CD4-positive, CD25-positive, alpha-beta regulatory T cell (primary cell): ENCODE measurements at regions not wholly inside any gene's neighbourhood (a gene's known extent, or its start where the extent isn't known, plus 50 kb on each side); places are given as distances from the start of the nearest gene placed in this dataset.

Experiments used
- ATAC-seq, 2 donors: fragments of 150-1000 bp; cut with Tn5 transposase; one replicate each; pipeline ENCODE4 v1.10.0; 2021; ENCODE audit warnings: low read depth in 2 of 2, moderate number of reproducible peaks in 2 of 2, moderate library complexity in 1 of 2
- DNase-seq, 3 donors: peaks; one replicate each; pipeline versions ENCODE4 v3.0.0 to v3.0.0-alpha.2; 2012 to 2022; ENCODE audit warnings: mixed read lengths in 1 of 3
- H3K27ac ChIP-seq: one replicate; pipeline ENCODE4 v1.7.0; 2013; ENCODE audit warnings: mild to moderate bottlenecking, low read length; ENCODE audit not compliant: insufficient read depth, poor library complexity, severe bottlenecking
- H3K27me3 ChIP-seq: one replicate; pipeline ENCODE4 v1.7.0; 2013; ENCODE audit warnings: low read length; ENCODE audit not compliant: control insufficient read depth, insufficient read depth
- H3K36me3 ChIP-seq: one replicate; pipeline ENCODE4 v1.7.0; 2013; ENCODE audit warnings: mild to moderate bottlenecking, low read length, moderate library complexity; ENCODE audit not compliant: control insufficient read depth, insufficient read depth
- H3K4me1 ChIP-seq: 2 replicates; pipeline ENCODE4 v1.7.0; 2013; ENCODE audit warnings: mild to moderate bottlenecking, low read length; ENCODE audit not compliant: insufficient read depth, control insufficient read depth, poor library complexity, severe bottlenecking
- H3K4me3 ChIP-seq: one replicate; pipeline ENCODE4 v1.7.0; 2013; ENCODE audit warnings: low read depth, mild to moderate bottlenecking, low read length, moderate library complexity
- H3K9me3 ChIP-seq, 2 experiments: 1 replicate in 1 of 2; 2 replicates in 1 of 2; pipeline ENCODE4 v1.7.0; 2013; ENCODE audit warnings: low read length in 2 of 2, mild to moderate bottlenecking in 1 of 2, moderate library complexity in 1 of 2; ENCODE audit not compliant: control insufficient read depth in 2 of 2
- H3K27ac Mint-ChIP-seq, 3 donors: one replicate each; pipeline ENCODE4 v1.8.0; 2020 to 2022; ENCODE audit warnings: mild to moderate bottlenecking in 3 of 3, mixed read lengths in 3 of 3, moderate library complexity in 2 of 3
- H3K27me3 Mint-ChIP-seq: one replicate; pipeline ENCODE4 v1.8.0; 2022; ENCODE audit warnings: mild to moderate bottlenecking, mixed read lengths
- H3K36me3 Mint-ChIP-seq: one replicate; pipeline ENCODE4 v1.8.0; 2020; ENCODE audit warnings: mixed read lengths
- H3K4me1 Mint-ChIP-seq, 4 donors: one replicate each; pipeline ENCODE4 v1.8.0; 2020 to 2022; ENCODE audit warnings: mixed read lengths in 4 of 4, mild to moderate bottlenecking in 1 of 4
- H3K4me3 Mint-ChIP-seq, 4 donors: one replicate each; pipeline ENCODE4 v1.8.0; 2020 to 2022; ENCODE audit warnings: mild to moderate bottlenecking in 4 of 4, mixed read lengths in 4 of 4, moderate library complexity in 3 of 4
- H3K9me3 Mint-ChIP-seq, 7 donors: one replicate each; pipeline ENCODE4 v1.8.0; 2020 to 2022; ENCODE audit warnings: mixed read lengths in 7 of 7, mild to moderate bottlenecking in 3 of 7, moderate library complexity in 2 of 7

DNA sequence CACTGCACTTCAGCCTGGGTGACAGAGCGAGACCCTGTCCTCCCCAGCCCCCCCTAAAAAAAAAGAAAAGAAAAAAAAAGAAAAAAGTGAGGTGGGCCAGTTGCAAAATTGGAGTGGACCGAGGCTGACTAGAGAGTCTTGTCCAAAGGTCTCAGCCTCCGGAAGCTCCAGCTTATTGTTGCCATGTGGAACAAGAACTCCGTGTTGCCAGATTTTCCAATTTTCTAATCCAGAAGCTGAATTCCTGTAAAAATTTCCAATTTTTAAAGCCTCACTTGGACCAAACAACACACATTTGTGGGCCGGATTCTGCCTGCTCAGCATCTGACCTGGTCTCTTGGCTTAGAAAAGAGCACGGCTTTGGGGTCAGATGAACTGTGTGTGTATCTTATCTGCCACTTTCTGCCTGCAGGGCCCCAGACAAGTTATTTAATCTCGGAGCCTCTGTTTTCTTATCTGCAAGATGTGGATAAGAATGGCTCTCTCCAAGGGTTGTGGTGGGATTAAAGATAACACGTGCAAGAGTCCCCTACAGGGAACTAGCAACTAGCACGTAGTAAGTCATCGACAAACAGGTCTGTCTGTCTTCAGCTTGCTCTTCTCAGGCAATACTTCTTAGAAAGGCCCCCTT lies 73.7 kb upstream of the TLE3 start:
- H3K27me3 Mint-ChIP-seq, result no peaks in the 10 kb centered on the region
- Histone ChIP-seq H3K4me3 (no peak overlapping the region), H3K36me3 (no peaks in the 10 kb centered on the region), H3K4me1 (no peaks in the 10 kb centered on the region), H3K27me3 (no peaks in the 10 kb centered on the region), H3K9me3 (no peaks in the 10 kb centered on the region), H3K27ac (no peak overlapping the region)
- DNase-seq (no peak), ATAC-seq (no peak)
- no peaks in the 10 kb centered on the region for H3K9me3 Mint-ChIP-seq
- H3K36me3 Mint-ChIP-seq, result no peaks in the 10 kb centered on the region
- no peaks in the 10 kb centered on the region for H3K4me1 Mint-ChIP-seq
- no peak overlapping the region for H3K27ac Mint-ChIP-seq
- no peak overlapping the region for H3K4me3 Mint-ChIP-seq

DNA sequence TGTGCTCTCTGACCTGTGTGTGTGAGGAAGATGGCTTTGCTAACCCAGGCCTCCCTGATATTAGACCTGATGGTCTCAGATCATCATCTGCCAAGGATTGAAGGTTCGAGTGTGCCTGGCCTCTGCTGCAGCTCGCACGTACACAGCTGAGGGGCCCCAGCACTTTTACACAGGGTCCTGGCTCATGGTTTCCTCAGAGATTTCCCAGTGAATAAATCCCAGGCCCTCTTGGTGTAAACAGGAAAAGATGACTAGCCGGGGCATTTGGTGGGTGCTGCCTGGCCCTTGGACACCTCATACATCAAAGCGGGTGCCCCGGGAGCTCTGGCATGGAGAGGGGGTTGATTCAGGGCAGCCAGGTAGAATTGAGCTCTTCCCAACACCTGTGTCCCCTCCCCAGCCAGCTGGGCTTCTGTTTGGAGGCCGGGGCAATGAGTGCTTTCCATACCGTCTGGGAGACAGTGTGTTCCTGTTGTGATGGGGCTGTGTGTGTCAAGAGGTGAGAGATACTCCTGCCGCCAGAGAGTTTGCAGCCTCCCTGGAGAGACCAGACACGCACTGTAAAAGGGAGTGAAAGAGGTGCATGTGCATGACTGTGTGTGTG lies 72.5 kb upstream of the TLE3 start:
- DNase-seq (no peak), ATAC-seq (no peak)
- Mint-ChIP-seq H3K27ac (peak overlapping the region in 1 of 3 donors; percentile 45), H3K4me3 (no peak overlapping the region), H3K36me3 (no peaks in the 10 kb centered on the region), H3K27me3 (no peaks in the 10 kb centered on the region), H3K4me1 (no peaks in the 10 kb centered on the region), H3K9me3 (no peaks in the 10 kb centered on the region)
- Histone ChIP-seq H3K27ac (no peak overlapping the region), H3K36me3 (no peaks in the 10 kb centered on the region), H3K27me3 (no peaks in the 10 kb centered on the region), H3K9me3 (no peaks in the 10 kb centered on the region), H3K4me1 (no peaks in the 10 kb centered on the region), H3K4me3 (no peak overlapping the region)

DNA sequence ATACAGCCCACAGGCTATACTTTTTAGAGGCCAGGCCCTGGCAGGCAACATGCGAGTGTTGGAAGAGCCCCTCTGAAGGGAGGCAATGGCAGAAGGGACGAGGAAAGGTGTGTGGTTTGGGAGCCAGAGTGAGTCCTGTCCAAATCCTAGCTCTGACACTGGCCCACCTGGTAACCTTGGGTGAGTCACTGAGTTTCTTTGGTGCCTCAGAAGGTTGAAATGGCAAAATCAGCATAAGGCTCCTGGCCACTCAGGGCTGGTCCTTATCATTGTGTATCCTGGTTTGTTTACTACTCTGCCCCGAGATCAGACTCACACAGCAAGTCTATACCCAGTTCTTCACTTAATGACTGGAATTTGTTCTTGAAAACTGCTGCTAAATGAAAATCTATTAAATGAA lies 71.4 kb upstream of the TLE3 start:
- no peaks in the 10 kb centered on the region for H3K36me3 Mint-ChIP-seq
- H3K36me3 ChIP-seq, result no peaks in the 10 kb centered on the region

DNA sequence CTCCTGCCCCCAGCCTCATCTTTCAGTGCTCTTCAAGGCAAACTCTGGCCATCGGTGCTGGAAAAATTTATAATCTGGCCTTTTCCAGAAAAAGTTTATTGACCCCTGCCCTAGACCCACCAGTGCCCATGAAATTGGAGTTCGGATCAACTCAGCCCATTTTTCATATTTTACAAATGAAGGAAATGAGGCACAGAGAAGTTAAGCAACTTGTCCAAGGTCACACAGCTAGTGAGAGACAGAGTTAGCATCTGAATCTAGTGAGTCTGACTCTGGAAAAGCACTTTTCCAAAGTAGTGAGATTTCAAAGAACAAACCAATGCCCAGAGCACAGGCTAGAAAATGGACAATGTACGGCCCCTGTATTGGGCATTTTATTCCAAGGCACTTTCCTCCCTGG lies 69.4 kb upstream of the TLE3 start:
- Histone ChIP-seq H3K36me3 (no peaks in the 10 kb centered on the region), H3K4me3 (no peak overlapping the region), H3K9me3 (no peaks in the 10 kb centered on the region), H3K27me3 (no peaks in the 10 kb centered on the region), H3K4me1 (no peaks in the 10 kb centered on the region), H3K27ac (no peak overlapping the region)
- no peak for DNase-seq
- H3K4me3 Mint-ChIP-seq, result no peak overlapping the region
- no peaks in the 10 kb centered on the region for H3K9me3 Mint-ChIP-seq
- ATAC-seq, result no peak
- no peaks in the 10 kb centered on the region for H3K36me3 Mint-ChIP-seq
- no peaks in the 10 kb centered on the region for H3K27me3 Mint-ChIP-seq
- H3K27ac Mint-ChIP-seq, result no peak overlapping the region
- no peaks in the 10 kb centered on the region for H3K4me1 Mint-ChIP-seq

More for the DNA sequence above, 71.4 kb upstream of the TLE3 start:
- no peaks in the 10 kb centered on the region for H3K9me3 ChIP-seq
- H3K4me3 ChIP-seq, result no peak overlapping the region
- H3K4me3 Mint-ChIP-seq, result no peak overlapping the region
- no peaks in the 10 kb centered on the region for H3K4me1 ChIP-seq
- no peaks in the 10 kb centered on the region for H3K27me3 ChIP-seq
- H3K27ac ChIP-seq, result no peak overlapping the region
- H3K27ac Mint-ChIP-seq, result no peak overlapping the region
- ATAC-seq, result no peak
- H3K9me3 Mint-ChIP-seq, result no peaks in the 10 kb centered on the region
- H3K27me3 Mint-ChIP-seq, result no peaks in the 10 kb centered on the region
- H3K4me1 Mint-ChIP-seq, result no peaks in the 10 kb centered on the region
- no peak for DNase-seq

DNA sequence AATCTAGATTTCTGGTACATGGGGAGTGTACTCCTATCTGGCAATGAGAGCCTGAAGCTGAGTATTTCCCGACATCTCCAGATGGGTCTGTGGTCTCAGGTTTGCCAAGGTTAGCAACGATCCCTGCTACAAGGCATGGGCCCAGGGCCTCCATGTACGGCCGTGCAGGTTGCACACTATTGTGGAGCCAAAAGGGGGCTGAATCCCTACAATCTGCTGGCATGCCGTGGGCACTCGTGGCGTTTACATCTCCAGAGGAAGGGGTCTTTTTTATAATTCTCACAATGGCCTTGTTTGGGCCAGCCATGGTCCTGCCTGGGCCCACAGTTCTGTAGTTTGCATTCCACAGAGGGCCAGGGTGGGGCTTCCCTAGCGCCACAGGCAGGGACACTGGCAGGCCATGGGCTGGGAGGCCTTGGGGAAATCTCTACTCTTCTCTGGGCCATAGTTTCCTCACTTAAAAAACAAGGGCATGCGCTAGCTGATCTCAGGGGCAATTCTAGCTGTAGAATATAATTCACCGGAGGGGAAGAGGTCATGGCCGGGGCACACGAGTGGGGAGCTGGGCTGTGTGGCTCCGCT lies 68.9 kb upstream of the TLE3 start:
- Mint-ChIP-seq H3K27ac (no peak overlapping the region), H3K36me3 (no peaks in the 10 kb centered on the region), H3K27me3 (no peaks in the 10 kb centered on the region), H3K4me3 (no peak overlapping the region), H3K9me3 (no peaks in the 10 kb centered on the region), H3K4me1 (no peaks in the 10 kb centered on the region)
- Histone ChIP-seq H3K9me3 (no peaks in the 10 kb centered on the region), H3K4me1 (no peaks in the 10 kb centered on the region), H3K36me3 (no peaks in the 10 kb centered on the region), H3K27me3 (no peaks in the 10 kb centered on the region), H3K4me3 (no peak overlapping the region), H3K27ac (no peak overlapping the region)
- ATAC-seq (no peak), DNase-seq (no peak)

DNA sequence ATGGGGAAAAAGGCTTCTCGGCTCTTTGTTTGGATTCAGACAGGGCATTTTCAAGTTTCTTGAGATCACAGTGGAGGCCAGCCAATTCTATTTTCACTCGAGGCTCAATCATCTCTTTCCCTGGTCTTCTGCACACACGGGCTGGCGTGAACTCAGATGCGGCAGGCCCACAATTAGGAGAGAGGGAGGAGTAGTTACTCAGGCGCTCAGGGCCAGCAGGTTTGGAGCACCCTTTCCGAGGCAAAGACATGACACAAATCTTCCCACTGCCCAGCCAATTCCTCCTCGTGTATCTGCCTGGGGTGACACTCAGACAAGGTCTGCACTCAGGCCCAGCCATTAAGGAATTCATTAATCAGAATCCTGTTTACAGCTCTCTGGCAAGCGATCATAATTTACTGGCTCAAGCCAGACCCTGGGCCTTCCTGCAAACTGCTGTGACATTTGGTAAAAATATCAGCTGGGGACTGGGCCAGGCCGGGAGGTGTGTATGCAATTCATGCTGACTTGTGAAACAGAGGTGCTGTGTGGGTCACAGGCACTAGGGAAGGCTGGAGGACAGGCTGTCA lies 68.1 kb upstream of the TLE3 start:
- no peak overlapping the region for H3K27ac Mint-ChIP-seq

DNA sequence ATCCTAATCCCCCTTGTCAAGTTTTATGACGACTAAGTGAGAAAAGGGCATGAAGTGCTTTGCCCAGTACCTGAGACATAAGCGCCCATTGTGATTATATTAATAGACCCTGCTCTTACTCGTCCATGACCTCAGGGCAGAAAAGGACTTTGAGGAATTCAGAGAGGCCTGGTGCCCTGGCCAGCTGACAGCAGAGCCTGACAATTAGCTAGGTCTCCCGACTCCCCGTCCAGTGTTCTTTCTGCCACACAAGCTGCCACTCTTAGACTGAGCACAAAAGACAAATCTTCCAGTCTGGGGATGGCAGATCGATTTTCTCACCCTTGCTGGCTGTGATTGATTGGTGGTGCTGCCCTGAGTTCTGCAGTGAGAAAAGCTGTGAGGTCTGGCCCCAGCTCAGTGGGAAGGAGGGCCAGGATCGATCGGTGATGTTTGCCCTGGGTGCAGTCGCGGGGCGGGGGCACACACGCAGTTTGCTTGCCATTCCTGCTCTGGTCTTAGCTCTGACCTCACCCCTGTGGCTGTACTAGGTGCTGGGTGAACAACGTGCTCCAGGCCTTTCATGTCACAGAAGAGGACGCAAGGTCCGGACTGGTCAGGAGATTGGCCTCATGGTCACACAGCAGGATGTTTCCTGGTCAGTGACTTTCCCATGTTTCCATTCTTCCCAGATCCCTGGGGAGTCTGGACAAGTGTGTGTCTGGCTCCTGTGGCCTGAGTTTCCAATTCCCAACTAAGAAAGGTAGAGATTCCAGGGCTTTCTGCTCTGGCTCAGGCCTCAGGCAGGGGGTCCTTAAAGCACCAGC lies 67.4 kb upstream of the TLE3 start:
- no peak overlapping the region for H3K27ac Mint-ChIP-seq
- no peak overlapping the region for H3K4me3 Mint-ChIP-seq

More for the DNA sequence above, 68.1 kb upstream of the TLE3 start:
- ATAC-seq (no peak), DNase-seq (no peak)
- H3K4me1 Mint-ChIP-seq, result no peaks in the 10 kb centered on the region
- H3K4me1 ChIP-seq, result no peaks in the 10 kb centered on the region
- no peaks in the 10 kb centered on the region for H3K36me3 Mint-ChIP-seq
- no peak overlapping the region for H3K4me3 Mint-ChIP-seq
- H3K27ac ChIP-seq, result no peak overlapping the region
- H3K9me3 ChIP-seq, result no peaks in the 10 kb centered on the region
- H3K9me3 Mint-ChIP-seq, result no peaks in the 10 kb centered on the region
- H3K27me3 Mint-ChIP-seq, result no peaks in the 10 kb centered on the region
- no peaks in the 10 kb centered on the region for H3K27me3 ChIP-seq
- no peaks in the 10 kb centered on the region for H3K36me3 ChIP-seq
- H3K4me3 ChIP-seq, result no peak overlapping the region

More for the DNA sequence above, 67.4 kb upstream of the TLE3 start:
- no peak overlapping the region for H3K27ac ChIP-seq
- Mint-ChIP-seq H3K36me3 (no peaks in the 10 kb centered on the region), H3K27me3 (peaks cover 4% of the 10 kb centered on the region), H3K4me1 (no peaks in the 10 kb centered on the region), H3K9me3 (no peaks in the 10 kb centered on the region)
- ATAC-seq, result no peak
- H3K9me3 ChIP-seq, result no peaks in the 10 kb centered on the region
- no peaks in the 10 kb centered on the region for H3K4me1 ChIP-seq
- DNase-seq, result no peak
- H3K36me3 ChIP-seq, result no peaks in the 10 kb centered on the region
- no peaks in the 10 kb centered on the region for H3K27me3 ChIP-seq
- H3K4me3 ChIP-seq, result no peak overlapping the region
